LHCN-M2 (cell line): ENCODE measurements at regions not wholly inside any gene's neighbourhood (a gene's known extent, or its start where the extent isn't known, plus 50 kb on each side); places are given as distances from the start of the nearest gene placed in this dataset.

Experiments
- DNase-seq: peaks from one replicate; pipeline ENCODE4 v3.0.0-alpha.2; 2012; ENCODE audit warnings: low read depth

GRCh38 chr2:137729305-137729704 lies 235.0 kb upstream of the HNMT start:
- DNase-seq: no peak

DNA sequence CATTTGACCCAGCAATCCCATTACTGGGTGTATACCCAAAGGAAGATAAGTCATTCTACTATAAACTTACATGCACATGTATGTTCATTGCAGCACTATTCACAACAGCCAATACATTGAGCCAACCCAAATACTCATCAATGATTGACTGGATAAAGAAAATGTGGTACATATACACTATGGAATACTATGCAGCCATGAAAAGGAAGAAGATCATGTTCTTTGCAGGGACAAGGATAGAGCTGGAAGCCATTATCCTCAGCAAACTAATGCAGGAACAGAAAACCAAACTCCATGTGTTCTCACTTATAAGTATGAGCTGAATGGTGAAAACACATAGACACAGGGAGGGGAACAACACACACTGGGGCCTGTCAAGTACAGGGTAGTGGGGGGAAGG lies 226.7 kb upstream of the HNMT start:
- no peak for DNase-seq

GRCh38 chr2:137741784-137742362 lies 222.4 kb upstream of the HNMT start:
- DNase-seq: no peak

GRCh38 chr2:137747509-137747908 lies 216.8 kb upstream of the HNMT start:
- DNase-seq: no peak

GRCh38 chr2:137748533-137748932 lies 215.7 kb upstream of the HNMT start:
- no peak for DNase-seq

DNA sequence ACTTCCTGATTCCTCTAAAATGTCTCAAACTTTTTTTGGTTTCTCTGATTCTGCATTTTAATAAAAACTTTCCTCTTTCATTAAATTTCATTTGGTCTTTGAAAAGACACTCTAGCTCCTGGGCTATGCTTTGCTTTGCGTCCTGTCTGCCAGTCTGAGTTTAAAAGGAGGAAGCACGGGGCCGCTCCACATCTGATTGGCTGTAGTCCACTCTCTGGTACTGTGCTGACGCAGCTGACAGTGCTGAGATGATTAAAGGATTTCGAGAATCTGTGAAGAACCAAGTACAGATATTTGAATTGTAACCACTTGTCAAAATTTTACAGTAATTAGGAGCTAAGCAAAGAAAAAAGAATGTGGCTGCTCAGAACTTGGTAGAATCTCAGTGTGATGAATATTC lies 199.6 kb upstream of the HNMT start:
- no peak for DNase-seq

DNA sequence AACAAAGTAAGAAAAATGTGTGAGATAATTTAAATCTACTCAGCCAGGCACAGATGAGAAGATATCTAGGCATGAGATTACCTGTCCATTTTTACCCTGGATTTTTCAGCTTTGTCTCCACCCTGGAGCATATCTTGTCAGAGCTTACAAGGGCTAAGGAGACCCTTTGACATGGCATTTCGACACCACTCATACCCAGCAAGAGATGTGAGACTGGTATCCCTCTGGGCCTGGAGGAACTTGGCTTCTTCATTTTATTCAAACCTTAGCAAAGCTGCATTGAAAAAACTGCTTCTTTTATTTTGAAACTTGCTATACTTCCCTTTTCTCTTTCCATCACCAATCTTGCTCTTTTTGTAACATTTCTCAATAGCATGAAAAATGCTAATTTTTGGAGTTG lies 194.9 kb upstream of the HNMT start:
- DNase-seq: no peak

DNA sequence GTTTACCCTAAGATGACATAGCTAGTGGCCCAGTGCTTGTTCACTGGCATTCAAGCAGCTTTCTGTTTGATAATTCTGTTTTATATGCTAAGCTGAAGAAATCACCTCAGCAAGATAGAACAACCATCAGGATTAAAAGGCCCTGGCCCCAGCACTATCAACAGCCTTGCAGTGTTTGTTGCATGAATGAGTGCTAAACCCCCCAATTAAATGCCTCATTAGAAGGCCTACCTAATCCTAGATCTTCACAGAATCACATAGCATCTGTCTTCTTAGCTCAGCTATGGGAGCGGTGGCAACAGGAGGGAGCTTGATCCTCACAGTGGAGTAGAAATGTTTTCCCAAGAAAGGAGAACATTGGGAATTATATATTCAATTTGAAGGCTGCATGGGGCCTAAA lies 194.1 kb upstream of the HNMT start:
- no peak for DNase-seq

- DNase-seq: no peak
These were observed 193.2 kb upstream of the HNMT start for GRCh38 chr2:137771064-137771463.

- DNase-seq: no peak
These were observed 191.8 kb upstream of the HNMT start for GRCh38 chr2:137772451-137772850.

- no peak for DNase-seq
These were observed 188.7 kb upstream of the HNMT start for GRCh38 chr2:137775529-137775928.

- no peak for DNase-seq
These were observed 187.6 kb upstream of the HNMT start for GRCh38 chr2:137776697-137777096.

DNA sequence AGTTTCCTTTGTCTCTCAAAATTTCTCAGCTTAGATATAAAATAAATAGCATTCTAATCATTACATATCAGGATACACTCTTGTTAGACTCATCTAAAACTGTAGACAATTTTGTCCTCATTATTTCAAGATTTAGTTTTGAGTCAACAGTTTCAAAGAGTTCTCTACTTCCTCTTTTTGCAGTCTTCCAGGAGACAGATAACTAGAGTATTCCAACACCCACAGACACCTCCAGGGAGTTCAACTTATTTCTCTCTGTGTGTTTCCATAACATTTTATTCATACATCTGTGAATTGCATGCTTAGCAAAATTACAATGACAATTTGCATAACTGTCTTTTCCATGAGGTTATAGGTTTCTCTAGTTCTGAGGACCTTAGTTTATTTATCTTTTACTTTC lies 166.6 kb upstream of the HNMT start:
- DNase-seq: no peak

DNA sequence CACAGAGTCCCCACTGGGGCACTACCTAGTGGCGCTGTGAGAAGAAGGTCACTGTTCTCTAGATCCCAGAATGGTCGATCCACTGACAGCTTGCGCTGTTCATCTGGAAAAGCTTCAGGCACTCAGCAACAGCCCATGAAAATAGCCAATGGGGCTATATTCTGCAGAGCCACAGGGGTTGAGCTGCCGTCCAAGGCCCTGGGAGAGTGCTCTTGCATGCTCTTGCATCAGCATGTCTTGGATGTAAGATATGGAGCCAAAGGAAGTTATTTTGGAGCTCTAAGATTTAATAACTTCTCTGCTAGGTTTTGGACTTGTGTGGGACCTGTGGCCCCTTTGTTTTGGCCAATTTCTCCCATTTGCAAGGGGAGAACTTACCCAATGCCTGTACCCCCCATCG lies 164.7 kb upstream of the HNMT start:
- no peak for DNase-seq

DNA sequence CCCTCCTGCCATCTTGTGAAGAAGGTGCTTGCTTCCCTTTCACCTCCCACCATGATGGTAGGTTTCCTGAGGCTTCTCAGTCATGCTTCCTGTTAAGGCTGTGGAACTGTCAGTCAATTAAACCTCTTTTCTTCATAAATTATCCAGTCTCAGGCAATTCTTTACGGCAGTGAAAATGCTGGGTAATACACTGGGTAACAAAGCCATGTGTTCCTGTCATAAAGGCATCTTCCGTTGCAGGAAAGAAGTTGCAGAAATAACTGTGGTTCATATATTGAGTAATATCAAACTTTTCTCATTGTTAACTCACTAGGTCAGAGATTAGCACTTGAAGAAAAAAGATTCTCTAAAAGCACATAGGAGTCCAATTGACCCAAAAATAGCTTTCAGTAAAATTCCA lies 163.9 kb upstream of the HNMT start:
- DNase-seq: no peak

- no peak for DNase-seq
These were observed 163.0 kb upstream of the HNMT start for GRCh38 chr2:137801228-137801627.

- DNase-seq: no peak
These were observed 162.2 kb upstream of the HNMT start for GRCh38 chr2:137802038-137802437.

DNA sequence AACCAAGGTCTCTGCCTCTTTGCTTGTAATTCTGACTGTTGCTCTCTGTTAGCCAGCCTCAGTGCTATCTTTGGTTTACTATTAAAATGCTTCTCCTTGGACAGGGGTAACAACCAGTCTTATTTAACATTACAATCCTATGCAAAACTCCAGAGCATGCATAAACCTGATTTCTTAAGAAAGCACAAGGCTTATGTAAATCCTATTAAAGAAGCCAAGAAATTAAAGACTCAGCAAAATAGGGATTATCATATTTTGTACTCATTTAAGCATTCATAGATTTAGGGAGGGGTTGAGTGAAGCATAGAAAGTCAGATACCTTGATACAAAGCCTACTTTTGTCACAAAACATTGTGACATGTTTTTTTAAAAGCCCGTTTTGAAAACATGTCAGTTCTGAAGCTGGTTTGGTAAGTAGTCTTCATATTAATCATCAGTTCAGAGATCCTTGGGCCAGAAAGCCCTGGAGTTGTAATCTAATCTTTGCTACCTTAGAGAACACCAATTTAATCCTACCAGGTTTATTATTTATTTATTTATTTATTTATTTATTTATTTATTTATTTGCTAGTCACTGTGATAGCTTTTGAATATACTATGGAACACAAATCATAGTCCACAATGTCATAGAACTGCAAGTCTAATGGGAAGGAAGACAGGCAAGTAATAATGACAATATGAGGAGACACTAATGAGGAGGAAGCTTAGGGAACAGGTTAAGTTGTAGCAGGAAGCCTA lies 158.0 kb upstream of the HNMT start:
- no peak for DNase-seq

DNA sequence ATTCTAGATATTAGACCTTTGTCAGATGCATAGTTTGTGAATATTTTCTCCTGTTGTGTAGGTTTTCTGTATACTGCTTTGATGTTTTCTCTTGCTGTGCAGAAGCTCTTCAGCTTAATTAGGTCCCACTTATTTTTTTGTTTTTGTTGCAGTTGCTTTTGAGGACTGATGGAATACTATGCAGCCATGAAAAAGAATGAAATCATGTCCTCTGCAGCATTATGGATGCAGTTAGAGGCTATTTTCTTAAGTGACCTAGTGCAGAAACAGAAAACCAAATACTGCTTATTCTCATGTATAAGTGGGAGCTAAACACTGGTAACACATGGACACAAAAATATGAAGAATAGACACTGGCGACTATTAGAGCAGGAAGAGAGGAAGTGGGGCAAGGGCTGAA lies 155.0 kb upstream of the HNMT start:
- no peak for DNase-seq

DNA sequence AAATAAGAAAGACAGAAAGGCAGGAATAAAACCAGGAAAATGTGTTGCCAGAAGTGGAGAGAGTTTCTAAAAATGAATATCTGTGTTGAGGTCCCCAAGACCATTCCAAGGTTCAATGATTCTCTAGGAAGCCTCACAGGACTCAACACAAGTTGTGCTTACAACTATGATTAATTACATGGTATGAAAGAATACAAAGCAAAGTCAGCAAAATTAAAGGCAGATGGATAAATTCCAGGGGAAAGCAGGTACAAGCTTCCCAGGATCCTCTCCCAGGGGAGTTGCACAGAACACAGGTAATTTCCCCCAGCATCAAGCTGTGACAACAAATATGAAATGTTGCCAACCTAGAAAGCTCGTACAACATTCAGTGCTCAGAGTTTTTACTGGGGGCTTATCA lies 154.4 kb upstream of the HNMT start:
- DNase-seq: no peak

DNA sequence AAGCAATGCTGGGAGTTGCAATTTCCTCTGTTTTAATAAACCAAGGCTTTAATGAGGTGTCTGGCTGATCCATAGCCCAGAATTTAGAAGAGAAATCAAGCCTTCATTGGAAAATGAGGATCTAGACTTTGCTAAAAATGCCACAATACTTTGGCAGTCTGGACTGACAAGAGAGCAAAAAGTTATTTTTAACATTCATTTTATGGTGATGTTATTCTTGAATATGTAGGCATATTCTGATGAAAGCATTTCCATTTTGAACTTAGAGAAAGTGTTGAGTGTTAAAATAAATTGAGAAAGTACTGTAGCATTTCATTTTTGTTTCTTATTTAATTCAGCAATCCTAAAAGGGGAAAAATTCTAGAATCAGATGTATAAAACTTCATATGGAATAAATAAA lies 151.8 kb upstream of the HNMT start:
- DNase-seq: no peak

DNA sequence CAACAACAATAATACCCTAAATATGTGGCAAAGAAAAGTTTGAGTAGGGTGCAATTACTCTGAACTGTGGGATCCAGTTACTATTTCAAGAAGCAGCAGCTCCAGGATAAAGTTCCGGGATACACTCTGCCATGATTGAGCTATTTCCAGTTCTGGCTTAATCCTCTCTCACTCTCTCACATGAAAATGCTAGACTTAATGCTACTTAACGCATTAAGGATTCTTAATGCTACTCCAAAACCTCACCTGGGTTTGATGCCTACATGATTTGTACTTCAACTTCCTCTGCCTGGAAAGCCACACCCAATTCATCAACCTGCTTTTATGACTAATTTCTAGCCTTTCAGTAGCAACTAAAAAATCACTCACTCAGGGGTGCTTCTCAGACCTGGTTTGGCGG lies 151.1 kb upstream of the HNMT start:
- DNase-seq: no peak

- no peak for DNase-seq
These were observed 147.2 kb upstream of the HNMT start for GRCh38 chr2:137817058-137817457.

GRCh38 chr2:137823196-137823595 lies 141.1 kb upstream of the HNMT start:
- DNase-seq: no peak
